ENCODE measurements at regions not wholly inside any gene's neighbourhood (a gene's known extent, or its start where the extent isn't known, plus 50 kb on each side); places are given as distances from the start of the nearest gene placed in this dataset.

DNA sequence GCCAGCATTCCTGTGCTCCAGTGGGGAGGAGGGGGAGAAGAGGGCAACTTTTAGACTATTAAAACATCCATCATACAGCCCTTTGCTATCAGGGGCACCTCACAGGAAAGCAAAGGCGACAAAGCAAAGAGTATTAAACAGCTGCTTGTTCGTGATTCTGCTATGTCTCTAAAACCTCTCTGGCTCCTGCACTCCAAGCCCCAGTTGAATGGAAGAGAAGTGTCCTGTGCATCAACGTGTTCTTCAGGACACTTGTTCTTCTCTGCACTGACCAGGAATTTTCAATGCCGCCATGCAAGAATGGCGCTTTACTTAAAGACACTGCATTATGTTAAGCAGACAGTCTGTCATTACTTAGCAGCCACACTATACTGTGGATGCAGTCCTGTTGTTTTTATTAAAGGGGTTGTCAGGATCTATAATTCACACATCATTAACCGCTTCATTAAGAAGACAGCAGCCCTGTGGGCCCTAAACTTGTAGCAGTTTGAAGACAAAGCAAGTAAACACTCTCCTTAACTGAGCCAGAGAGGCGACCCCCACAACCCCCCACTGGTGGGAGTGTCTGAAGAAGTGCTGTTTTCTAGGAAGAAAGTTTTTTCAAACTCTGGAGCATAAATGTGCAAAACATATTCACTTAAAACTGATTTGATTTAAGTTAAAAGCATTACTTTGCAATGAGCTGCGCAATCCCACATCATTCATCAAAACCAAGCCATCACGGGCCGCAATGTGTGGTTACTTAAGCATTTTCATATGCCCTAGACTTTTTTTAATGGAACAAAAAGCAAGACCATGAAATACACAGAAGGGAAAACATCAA lies 164.5 kb downstream of the ZNF608 start:
- no peak for DNase-seq

DNA sequence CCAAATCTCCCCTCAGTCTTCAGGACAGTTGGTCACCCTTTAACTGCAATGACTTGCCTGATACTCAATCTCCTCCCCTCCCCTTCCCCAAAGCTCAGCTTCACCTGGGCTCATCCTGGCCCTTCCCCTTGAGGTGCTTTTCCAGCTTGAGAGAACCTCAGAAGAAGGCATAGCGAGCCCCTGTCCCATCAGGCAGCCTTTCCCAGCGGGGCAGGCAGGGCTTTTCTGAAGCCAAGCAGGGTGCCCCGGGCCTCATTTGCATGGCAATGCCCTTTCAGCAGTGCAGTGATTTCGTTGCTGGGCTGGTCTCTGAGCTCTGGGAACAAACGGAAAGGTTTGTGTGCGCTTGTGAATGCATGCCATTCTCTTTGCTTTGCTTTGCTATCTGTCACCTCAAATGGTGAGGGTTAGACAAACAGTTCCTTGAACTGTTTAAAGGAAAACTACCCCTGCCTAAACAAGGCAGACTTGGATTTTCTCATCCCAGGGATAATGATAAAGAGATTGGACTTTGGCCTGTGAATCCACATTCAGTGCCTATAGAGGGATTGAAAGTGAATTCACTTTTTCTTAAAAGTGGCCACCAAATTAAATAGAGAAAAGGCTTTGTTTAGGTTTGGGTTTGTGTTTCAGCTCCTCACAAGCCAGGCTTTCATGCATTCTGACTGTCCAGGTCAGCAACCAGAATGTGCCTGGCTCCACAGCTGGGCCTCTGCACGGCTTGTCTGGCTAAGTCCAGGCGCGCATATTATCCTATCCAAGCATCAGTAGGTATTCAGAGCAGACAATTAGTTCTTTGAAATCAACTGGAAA lies 165.3 kb downstream of the ZNF608 start:
- DNase-seq = no peak

DNA sequence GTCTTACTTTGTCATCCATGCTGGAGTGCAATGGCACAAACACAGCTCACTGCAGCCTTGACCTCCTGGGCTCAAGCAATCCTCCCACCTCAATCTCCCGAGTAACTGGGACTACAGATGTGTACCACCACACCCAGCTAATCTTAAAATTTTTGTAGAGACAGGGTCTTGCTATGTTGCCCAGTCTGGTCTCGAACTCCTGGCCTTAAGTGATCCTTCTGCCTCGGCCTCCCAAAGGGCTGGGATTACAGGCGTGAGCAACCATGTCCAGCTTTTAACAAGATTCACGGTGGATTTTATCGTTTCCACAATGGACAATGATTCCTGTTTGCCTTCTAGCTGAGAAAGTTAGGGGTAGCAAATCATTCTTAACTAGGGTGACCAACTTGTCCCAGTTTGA lies 165.9 kb downstream of the ZNF608 start:
- DNase-seq = no peak

DNA sequence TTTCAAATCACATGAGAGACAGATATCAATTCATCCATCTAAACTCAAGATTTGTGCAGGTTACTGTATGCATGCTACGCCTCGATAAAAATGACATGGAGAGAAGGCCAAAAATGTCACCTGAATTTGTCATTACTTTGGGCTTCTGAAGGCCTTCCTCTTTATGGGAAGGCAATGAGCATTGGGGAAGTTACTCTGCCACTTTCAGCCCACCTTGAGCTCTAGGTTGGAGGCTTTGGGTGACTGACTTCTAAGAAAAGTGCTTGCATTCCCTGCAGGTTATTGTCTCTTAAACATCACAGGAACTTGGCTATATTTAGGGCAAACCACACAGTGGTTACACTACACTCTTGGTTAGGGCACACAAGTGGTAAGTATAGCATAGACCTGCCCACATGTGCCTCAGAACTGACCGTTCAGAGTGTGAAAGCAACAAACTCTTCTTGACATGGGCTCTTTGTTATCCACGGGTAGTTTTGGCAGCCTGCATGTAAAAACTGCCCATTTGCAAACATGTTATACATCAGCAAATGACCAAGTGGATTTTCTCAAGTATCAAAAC lies 169.5 kb downstream of the ZNF608 start:
- DNase-seq = no peak

DNA sequence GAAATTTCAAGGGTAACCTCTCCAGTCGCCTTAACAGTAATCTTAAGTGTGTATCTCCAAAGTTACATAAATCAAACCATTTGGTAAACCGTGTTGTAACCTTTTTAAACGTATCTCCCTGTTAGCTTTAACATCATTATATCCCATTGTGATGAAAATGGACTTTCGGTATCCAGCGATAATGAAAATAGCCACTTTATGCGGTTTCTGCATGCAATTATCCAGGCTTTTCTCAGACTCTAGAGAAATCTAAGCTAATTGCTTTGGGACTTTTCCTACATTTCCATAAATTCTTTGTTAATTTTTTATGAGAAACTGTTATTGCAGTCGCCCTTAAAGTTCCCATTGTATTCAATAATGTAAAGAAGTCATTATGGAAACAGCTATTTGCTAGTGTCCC lies 170.7 kb downstream of the ZNF608 start:
- DNase-seq = no peak

DNA sequence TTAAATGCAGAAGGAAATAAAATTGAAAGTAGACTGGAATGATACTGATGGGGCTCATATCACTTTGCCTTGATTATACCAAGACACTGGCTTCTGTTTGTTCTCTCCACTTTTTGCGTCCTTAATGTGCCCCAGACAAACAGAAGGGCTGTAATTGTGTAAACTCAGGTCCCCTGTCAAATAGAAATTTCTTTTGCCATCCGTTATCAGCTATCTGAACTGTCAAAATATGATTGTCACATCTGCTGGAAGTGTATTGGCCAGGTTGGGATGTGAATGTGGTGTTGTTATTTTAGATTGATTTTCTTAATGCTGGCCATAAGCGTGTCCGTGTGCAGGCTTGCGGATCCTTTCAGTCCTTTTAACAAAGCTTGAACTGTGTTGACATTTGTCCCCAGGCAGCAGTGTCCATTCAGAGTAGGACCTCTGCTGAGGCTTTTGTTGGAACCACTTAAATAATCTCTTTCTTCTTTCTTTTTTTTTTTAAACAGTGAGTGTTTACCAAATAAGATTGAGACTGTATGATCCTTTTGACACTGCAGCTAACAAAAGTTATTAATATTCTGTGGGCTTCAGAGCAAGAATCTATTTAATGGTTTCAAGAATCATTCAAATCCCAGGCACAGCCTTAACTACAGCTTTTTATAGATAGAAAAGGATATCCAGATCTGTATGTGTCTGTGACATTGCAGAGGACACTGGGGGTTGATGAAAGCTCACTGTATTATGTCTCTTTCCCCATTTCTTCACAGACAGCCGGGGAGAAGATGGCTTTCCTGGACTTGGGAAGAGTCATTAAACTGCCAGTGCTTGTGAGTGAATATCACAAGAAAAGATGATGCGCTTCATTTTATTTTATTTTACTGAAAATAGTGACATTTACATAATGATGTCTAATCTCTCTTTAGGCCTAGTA lies 171.7 kb downstream of the ZNF608 start:
- no peak for DNase-seq

DNA sequence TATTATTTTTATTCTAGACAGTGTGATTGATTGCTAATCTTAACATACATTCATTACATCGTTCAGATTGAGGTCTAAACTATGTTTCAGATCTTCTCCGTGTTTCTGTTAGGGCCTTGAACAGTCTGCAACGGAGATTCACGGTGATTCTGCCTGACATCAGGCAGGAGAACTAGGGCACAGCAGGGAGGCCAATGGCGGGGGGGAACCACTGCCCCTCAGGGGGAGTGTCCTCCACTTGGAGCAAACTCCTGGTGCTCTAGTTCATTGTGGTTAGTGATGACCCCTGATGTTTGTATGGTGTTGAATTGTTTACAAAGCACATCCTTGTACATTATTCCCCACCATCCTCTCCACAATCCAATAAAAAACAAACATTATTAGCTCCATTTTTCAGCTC lies 173.5 kb downstream of the ZNF608 start:
- DNase-seq = no peak

DNA sequence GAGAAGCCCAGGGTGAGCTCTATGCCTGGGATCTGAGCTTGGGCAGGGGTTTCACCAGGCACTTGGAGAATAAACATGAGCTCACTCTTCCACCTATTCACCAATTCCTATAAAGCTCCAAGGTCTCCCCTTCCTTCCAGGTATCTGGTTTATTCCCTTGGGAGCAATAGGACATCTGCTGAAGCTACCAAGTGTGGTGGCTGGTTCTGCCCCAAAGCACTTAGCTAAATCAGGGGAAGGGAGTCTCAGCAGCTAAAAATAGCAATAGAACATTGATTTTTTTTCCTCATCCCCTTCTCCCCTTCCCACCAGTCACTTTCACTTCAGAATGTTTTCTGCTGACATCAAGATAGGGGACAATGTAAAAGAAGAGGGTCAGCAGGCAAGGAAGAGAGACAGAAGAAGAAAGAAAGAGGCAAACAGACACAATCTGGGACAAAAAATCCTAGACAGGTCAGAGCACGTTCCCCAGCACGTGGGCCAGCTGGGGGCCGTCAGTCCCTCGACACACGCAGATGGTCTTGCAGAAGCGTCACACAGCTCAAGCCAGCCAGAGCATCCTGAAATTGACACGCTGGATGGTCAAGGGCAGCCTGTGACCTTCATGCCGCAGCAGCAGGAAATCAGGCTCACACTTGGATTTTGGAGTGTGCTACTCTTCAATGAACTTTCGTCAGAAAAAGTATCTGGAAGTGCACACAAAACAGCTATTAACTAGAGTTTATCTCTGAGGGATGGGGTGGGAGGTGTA lies 176.0 kb downstream of the ZNF608 start:
- no peak for DNase-seq

DNA sequence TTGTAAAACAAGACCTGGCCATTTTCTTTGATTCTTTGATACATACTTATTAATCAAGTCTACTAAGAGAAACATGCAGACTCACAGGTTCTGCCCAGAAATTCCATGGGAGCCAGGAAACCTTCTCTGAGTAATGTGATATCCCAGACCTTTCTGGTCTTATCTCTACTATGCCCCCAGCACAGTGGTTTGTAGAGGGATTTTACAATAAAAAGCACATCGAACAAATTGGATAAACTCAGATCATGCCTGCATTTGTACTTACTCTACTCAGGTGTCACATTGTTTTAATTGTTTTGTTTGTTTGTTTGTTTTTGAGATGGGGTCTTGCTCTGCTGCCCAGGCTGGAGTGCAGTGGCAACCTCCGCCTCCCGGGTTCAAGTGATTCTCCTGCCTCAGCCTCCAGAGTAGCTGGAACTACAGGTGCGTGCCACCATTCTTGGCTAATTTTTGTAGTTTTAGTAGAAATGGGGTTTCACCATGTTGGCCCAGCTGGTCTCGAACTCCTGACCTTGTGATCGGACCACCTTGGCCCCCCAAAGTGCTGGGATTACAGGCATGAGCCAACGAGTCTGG lies 179.5 kb downstream of the ZNF608 start:
- DNase-seq = no peak

DNA sequence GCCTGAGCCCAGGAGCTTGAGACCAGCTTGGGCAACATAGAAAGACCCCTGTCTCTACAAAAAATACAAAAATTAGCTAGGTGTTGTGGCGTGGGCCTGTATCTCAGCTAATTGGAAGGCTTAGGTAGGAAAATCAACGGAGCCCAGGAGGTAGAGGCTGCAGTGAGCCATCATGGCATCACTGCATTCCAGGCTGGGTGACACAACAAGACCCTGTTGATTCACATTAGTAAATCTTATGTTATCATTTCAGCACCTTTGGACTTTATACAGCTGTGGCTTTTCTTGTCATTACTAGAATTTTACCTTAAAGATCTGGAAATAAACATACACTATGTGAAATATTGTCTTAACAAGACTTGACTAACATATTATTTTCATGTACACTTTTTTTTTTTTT lies 185.0 kb downstream of the ZNF608 start:
- DNase-seq = no peak

DNA sequence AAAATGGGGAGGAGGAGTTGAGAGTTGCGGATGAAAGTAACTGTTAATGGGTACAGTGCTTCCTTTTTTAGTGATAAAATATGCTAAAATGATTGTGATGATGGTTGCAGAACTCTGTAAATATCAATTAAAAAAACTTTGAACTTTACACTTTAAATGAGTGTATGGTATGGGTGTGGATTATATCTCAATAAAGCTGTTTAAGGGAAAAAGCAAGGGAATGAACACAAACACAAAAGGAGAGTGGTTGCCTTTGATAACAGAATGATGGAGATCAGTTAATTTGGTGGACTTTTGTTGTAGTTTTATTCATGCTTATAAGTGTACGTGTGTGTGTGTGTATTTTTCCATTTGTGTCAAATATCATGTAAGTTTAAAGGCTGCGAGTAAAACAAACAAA lies 186.1 kb downstream of the ZNF608 start:
- DNase-seq = no peak

DNA sequence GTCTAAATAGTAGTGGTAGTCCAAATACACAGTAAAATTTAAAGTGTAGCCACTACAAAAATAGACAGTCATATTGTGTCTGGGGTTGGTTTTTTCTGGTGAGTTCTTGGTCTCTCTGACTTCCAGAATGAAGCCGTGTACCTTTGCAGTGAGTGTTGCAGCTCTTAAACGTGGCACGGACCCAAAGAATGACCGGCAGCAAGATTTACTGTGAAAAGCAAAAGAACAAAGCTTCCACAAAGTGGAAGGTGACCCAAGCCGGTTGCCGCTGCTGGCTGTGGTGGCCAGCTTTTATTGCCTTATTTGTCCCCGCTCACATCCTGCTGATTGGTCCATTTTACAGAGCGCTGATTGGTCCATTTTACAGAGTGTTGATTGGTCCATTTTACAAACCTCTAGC lies 188.7 kb downstream of the ZNF608 start:
- no peak for DNase-seq

DNA sequence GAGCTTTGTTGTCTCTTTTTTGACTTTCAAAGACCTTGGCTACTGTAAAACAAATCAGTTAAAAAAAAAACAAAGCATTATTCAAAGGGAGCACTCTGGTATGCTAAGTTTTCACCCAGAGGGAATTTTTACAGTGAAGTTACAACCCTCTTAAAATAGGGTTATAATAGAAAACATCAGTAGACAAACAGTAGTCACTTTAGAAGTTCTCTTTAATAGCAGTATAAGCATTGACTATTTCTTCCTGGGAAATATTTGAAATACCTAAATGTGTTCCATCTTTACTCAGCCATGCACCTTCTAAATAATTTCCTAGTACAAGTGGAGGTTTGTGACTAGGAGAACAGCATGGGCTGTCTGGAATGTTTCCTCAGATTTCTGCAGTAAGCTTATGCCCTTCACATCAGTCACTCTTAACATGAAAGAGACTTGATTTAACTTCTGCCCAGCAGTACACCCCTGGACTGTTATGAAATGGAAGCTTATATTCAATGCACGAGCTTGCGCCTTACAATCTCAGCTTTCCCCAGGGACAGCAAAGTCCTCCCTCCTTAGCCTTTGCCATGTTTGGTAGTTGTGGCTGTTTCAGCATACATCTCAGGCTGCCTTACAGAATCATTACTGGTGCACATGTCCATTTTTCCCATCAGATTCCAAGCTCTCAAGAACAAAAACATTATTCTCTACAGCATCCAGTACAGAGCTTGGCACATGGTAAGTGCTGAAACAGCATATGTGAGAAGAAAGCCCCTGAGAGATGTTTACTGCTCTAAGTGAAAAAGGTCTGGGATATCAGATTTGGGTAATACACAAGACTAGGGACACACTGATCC lies 191.5 kb downstream of the ZNF608 start:
- DNase-seq = no peak

DNA sequence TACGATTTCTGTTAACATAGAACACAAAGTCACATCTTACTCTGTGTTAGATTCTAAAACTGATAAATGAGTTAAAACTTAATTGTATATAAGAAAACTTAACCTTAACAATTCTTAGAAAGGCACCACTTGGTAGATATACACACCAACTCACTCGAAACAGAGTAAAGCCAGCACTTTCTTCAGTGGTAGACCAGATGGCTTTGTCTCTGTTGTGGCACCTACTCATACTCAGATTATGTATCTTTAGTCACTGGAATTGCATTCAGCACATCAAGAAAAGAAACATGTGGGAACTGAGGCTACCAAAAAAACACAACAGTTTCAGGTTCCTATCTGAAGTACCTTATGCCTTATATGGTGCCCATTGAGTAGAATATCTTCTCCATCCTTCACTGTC lies 192.5 kb downstream of the ZNF608 start:
- DNase-seq = no peak

DNA sequence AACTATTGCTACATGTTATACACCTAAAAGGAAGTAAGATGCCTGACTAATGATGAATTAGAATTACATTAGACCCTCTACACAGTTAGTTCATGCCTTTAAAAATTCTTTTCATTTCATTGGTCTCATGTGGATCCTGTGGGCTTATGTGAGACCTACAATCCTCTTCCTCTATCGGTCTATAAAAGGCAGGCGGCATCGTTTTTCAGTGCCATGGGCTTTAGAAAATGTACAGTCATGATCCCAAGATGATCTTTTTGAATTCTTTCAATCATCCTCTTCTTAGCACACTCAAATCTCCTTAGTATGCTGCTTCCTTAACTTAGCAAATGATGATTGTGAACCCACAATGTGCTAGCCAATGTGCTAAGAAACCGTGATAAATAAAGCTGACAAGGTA lies 193.9 kb downstream of the ZNF608 start:
- no peak for DNase-seq

DNA sequence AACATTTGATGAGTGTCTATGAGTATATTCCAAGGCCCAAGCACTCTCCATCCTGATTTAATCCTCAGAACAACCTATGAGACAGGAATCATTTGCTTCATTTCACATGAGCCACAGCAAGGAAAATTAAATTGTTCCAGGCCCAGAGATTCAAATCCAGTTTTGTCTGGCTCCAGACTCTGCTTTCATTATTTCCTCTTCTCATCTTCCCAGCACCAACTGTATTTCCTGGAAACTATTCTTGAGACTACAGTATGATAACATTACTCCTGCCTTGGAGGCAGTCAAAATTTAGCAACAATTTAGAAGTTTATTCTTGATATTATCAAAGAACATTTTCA lies 194.5 kb downstream of the ZNF608 start:
- no peak for DNase-seq

DNA sequence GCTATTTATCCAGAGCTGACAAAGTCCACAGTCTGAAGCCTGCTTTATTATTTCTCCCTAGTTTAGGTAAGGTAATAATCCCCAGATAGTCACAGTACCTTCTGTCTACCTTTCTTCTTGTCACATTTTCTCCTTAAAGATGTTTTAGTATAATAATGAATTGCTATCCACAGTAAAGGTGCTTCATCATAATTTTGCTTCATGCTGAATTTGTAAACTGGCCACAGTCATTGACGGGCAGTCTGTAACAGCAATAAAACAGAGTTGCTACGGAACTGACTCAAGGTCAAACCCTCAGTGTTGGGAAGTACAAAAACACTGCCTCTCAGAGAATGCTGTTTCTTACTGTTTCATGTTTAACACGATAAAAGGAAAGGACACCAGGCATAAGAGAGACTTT lies 195.7 kb downstream of the ZNF608 start:
- no peak for DNase-seq

DNA sequence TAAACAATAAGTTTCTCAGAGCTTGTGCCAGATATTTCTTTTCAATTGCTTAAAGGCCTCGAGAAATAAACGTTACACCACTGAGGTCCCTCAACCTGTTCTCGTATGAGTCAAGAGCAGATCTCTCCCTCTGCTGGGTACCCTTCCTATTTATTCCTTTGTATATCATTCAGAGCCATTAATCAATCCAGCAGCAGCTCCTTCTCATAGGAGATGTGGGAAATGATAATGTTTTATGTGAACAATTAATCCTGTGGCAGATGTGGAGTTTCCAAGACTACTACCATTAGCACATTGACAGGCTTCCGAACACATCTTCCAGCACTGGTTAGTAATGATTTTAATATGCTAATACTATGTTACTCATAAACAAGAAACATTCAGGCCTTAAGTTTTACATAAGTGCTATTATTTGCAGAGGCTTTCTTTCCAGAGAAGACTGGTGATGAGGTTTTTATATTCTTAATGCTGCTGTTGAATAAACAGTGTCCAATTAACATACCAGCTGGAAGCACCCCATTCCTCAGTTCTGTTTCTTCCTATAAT lies 196.5 kb downstream of the ZNF608 start:
- no peak for DNase-seq

DNA sequence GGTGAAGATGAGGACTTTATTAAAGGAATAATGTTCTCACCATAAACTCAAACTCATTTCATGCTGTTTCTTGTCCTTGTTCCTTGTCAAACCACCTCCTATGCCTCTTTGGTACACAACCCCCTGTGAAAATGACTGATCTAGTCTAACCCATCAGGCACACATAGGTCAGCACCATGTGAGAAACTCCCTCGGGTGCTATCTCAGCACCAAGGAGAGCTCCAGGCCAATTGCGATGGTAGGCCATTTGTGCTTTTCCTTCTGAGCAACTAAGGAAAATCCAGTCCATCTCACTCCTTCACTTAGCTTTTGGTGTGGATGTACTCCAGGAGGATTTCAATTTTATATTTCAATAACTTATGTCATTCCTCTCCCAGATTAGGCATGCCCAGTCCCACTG lies 199.8 kb downstream of the ZNF608 start:
- no peak for DNase-seq

DNA sequence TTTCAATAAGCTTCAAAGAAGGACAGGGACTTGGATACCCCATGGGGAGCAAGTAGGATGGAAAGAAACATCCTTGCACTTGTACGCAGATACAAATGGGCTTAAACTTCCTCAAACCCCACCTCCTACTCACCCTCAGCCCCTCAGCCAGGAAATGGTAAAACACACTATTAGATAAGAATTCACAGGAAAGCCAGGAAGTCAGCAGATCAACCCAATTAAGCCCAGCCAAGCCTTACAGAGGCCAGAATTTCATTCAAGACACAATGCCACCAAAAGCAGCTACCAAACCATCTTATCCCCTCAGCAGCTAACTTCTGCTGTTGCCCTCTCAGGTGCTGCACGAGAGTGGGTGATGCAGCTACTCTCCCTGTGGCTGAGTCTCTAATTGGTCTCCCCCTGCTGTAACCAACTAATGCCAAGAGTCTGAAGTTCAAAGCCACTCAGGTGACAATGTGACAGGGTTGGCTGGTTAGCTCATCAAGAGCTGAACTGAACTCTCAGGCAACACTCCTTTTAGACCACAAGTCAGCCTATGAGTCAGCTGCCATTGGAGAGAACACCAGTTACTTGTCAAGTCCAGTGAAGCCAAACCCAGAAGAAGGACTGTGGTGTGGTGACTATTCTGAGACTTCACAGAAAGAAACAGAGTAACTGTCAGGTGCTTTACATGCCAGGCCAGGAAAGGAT lies 201.9 kb downstream of the ZNF608 start:
- DNase-seq = no peak
